ENCODE measurements at regions not wholly inside any gene's neighbourhood (a gene's known extent, or its start where the extent isn't known, plus 50 kb on each side); places are given as distances from the start of the nearest gene placed in this dataset.

- intact Hi-C loops (cut with micrococcal nuclease), result no loop called here
- no peaks in the 10 kb centered on the region for H3K36me3 ChIP-seq (ENCODE audit: insufficient read depth, low read length)
- Mint-ChIP-seq H3K27ac (no peak overlapping the region), H3K9me3 (peaks cover 0 to 6% (median 0%) of the 10 kb centered on the region in 8 donors), H3K36me3 (no peaks in the 10 kb centered on the region), H3K27me3 (peaks cover 2 to 7% of the 10 kb centered on the region in 2 donors), H3K4me1 (no peaks in the 10 kb centered on the region), H3K4me3 (no peak overlapping the region)
- POLR2A ChIA-PET (ENCODE audit: partially characterized antibody), result no interaction called here
- CTCF ChIA-PET (ENCODE audit: partially characterized antibody), result no interaction called here
- H3K27me3 ChIP-seq (ENCODE audit: insufficient read depth, low read length), result no peaks in the 10 kb centered on the region
- DNase-seq, result no peak
- no peak overlapping the region for H3K4me3 ChIP-seq (ENCODE audit: low read length in 2 of 2)
- no peak overlapping the region for H3K27ac ChIP-seq (ENCODE audit: low read depth, low read length)
- H3K9me3 ChIP-seq (ENCODE audit: control insufficient read depth in 1 of 2, low read length in 2 of 2), result no peaks in the 10 kb centered on the region
- H3K4me1 ChIP-seq (ENCODE audit: insufficient read depth, low read length), result no peaks in the 10 kb centered on the region
These were observed 388.8 kb downstream of the CDK5RAP2 start for GRCh38 chr9:120191141-120191540.

- ChIA-PET CTCF (ENCODE audit: partially characterized antibody) (no interaction called here), POLR2A (ENCODE audit: partially characterized antibody) (no interaction called here)
- intact Hi-C loops (cut with micrococcal nuclease), result no loop called here
- Mint-ChIP-seq H3K4me1 (no peaks in the 10 kb centered on the region), H3K9me3 (peaks cover 0 to 9% (median 0%) of the 10 kb centered on the region in 8 donors), H3K27me3 (peaks cover 2 to 7% of the 10 kb centered on the region in 2 donors), H3K4me3 (no peak overlapping the region), H3K36me3 (no peaks in the 10 kb centered on the region), H3K27ac (no peak overlapping the region)
- Histone ChIP-seq H3K4me3 (ENCODE audit: low read length in 2 of 2) (no peak overlapping the region), H3K4me1 (ENCODE audit: insufficient read depth, low read length) (no peaks in the 10 kb centered on the region), H3K36me3 (ENCODE audit: insufficient read depth, low read length) (no peaks in the 10 kb centered on the region), H3K9me3 (ENCODE audit: control insufficient read depth in 1 of 2, low read length in 2 of 2) (no peaks in the 10 kb centered on the region), H3K27ac (ENCODE audit: low read depth, low read length) (no peak overlapping the region), H3K27me3 (ENCODE audit: insufficient read depth, low read length) (no peaks in the 10 kb centered on the region)
- no peak for DNase-seq
These were observed 392.2 kb downstream of the CDK5RAP2 start for GRCh38 chr9:120187758-120188157.

GRCh38 chr9:120186276-120186675 is 393.7 kb downstream of the CDK5RAP2 start:
- intact Hi-C loops (cut with micrococcal nuclease), result no loop called here
- no peaks in the 10 kb centered on the region for H3K4me1 Mint-ChIP-seq
- H3K4me1 ChIP-seq (ENCODE audit: insufficient read depth, low read length), result no peaks in the 10 kb centered on the region
- ChIA-PET POLR2A (ENCODE audit: partially characterized antibody) (no interaction called here), CTCF (ENCODE audit: partially characterized antibody) (no interaction called here)
- H3K4me3 Mint-ChIP-seq, result no peak overlapping the region
- H3K9me3 ChIP-seq (ENCODE audit: control insufficient read depth in 1 of 2, low read length in 2 of 2), result no peaks in the 10 kb centered on the region
- H3K36me3 ChIP-seq (ENCODE audit: insufficient read depth, low read length), result no peaks in the 10 kb centered on the region
- H3K27ac ChIP-seq (ENCODE audit: low read depth, low read length), result no peak overlapping the region
- H3K36me3 Mint-ChIP-seq, result no peaks in the 10 kb centered on the region
- no peak overlapping the region for H3K27ac Mint-ChIP-seq
- DNase-seq, result no peak
- H3K27me3 Mint-ChIP-seq, result peaks cover 2 to 7% of the 10 kb centered on the region in 2 donors
- no peaks in the 10 kb centered on the region for H3K27me3 ChIP-seq (ENCODE audit: insufficient read depth, low read length)
- H3K9me3 Mint-ChIP-seq, result peaks cover 0 to 7% (median 0%) of the 10 kb centered on the region in 8 donors
- no peak overlapping the region for H3K4me3 ChIP-seq (ENCODE audit: low read length in 2 of 2)

DNA sequence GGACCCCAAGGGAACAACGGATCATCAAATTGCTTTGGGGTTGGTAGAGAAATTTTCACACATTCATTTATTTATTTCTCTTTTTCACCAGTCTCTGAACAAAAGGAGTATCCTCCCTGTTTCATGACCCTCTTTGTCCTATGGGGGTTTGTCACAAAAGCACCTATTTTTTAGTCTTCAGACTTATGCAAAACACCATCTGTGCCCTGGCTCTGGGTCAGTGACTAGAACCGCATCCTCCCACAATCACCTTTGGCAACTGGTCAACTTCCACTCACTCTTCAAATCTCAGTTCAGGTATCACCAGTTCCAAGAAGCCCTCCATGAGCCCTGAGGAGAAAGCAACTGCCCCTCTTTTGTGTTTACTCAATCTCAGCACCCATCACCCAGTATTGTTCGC is 395.7 kb downstream of the CDK5RAP2 start:
- H3K27ac Mint-ChIP-seq, result no peak overlapping the region
- Histone ChIP-seq H3K9me3 (ENCODE audit: control insufficient read depth in 1 of 2, low read length in 2 of 2) (no peaks in the 10 kb centered on the region), H3K4me1 (ENCODE audit: insufficient read depth, low read length) (no peaks in the 10 kb centered on the region), H3K27ac (ENCODE audit: low read depth, low read length) (no peak overlapping the region), H3K4me3 (ENCODE audit: low read length in 2 of 2) (no peak overlapping the region), H3K27me3 (ENCODE audit: insufficient read depth, low read length) (no peaks in the 10 kb centered on the region), H3K36me3 (ENCODE audit: insufficient read depth, low read length) (no peaks in the 10 kb centered on the region)
- H3K4me3 Mint-ChIP-seq, result no peak overlapping the region
- peaks cover 0 to 7% (median 0%) of the 10 kb centered on the region in 8 donors for H3K9me3 Mint-ChIP-seq
- ChIA-PET CTCF (ENCODE audit: partially characterized antibody) (no interaction called here), POLR2A (ENCODE audit: partially characterized antibody) (no interaction called here)
- intact Hi-C loops (cut with micrococcal nuclease), result no loop called here
- peaks cover 2% of the 10 kb centered on the region in 2 donors for H3K27me3 Mint-ChIP-seq
- H3K36me3 Mint-ChIP-seq, result no peaks in the 10 kb centered on the region
- no peaks in the 10 kb centered on the region for H3K4me1 Mint-ChIP-seq
- no peak for DNase-seq

- ChIA-PET CTCF (ENCODE audit: partially characterized antibody) (no interaction called here), POLR2A (ENCODE audit: partially characterized antibody) (no interaction called here)
- Mint-ChIP-seq H3K4me1 (no peaks in the 10 kb centered on the region), H3K9me3 (peaks cover 0 to 7% (median 0%) of the 10 kb centered on the region in 8 donors), H3K27ac (no peak overlapping the region), H3K4me3 (no peak overlapping the region), H3K36me3 (no peaks in the 10 kb centered on the region), H3K27me3 (peaks cover 2% of the 10 kb centered on the region in 2 donors)
- H3K27ac ChIP-seq (ENCODE audit: low read depth, low read length), result no peak overlapping the region
- H3K4me1 ChIP-seq (ENCODE audit: insufficient read depth, low read length), result no peaks in the 10 kb centered on the region
- no peaks in the 10 kb centered on the region for H3K9me3 ChIP-seq (ENCODE audit: control insufficient read depth in 1 of 2, low read length in 2 of 2)
- intact Hi-C loops (cut with micrococcal nuclease), result no loop called here
- H3K4me3 ChIP-seq (ENCODE audit: low read length in 2 of 2), result no peak overlapping the region
- H3K36me3 ChIP-seq (ENCODE audit: insufficient read depth, low read length), result no peaks in the 10 kb centered on the region
- H3K27me3 ChIP-seq (ENCODE audit: insufficient read depth, low read length), result no peaks in the 10 kb centered on the region
- no peak for DNase-seq
These were observed 396.4 kb downstream of the CDK5RAP2 start for GRCh38 chr9:120183615-120184014.

DNA sequence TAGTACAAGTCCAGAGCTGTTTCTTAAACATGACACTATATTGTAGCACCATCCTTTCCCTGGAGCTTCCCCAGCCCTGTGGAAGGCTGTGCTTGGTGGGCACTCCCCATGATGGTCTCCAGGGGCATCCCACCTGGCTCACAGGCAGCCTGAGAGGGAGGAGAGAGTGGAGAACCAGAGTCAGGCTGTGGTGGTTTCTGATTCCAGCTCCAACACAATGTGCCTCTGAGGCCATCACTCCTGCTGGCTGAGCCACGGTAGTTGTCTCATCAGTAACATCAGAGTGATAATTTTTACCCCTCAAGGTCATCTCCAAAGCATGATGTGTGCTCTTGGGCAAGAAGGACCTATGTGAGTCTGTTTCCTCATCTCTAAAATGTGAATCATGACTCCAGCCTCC is 398.0 kb downstream of the CDK5RAP2 start:
- no peaks in the 10 kb centered on the region for H3K9me3 ChIP-seq (ENCODE audit: control insufficient read depth in 1 of 2, low read length in 2 of 2)
- no peaks in the 10 kb centered on the region for H3K4me1 ChIP-seq (ENCODE audit: insufficient read depth, low read length)
- H3K4me1 Mint-ChIP-seq, result no peaks in the 10 kb centered on the region
- no peaks in the 10 kb centered on the region for H3K27me3 Mint-ChIP-seq
- H3K27ac Mint-ChIP-seq, result no peak overlapping the region
- no peak overlapping the region for H3K4me3 ChIP-seq (ENCODE audit: low read length in 2 of 2)
- H3K27ac ChIP-seq (ENCODE audit: low read depth, low read length), result no peak overlapping the region
- H3K36me3 ChIP-seq (ENCODE audit: insufficient read depth, low read length), result no peaks in the 10 kb centered on the region
- no peaks in the 10 kb centered on the region for H3K36me3 Mint-ChIP-seq
- ChIA-PET POLR2A (ENCODE audit: partially characterized antibody) (no interaction called here), CTCF (ENCODE audit: partially characterized antibody) (no interaction called here)
- peaks cover 0 to 9% (median under 1%) of the 10 kb centered on the region in 8 donors for H3K9me3 Mint-ChIP-seq
- intact Hi-C loops (cut with micrococcal nuclease), result no loop called here
- H3K27me3 ChIP-seq (ENCODE audit: insufficient read depth, low read length), result no peaks in the 10 kb centered on the region
- no peak overlapping the region for H3K4me3 Mint-ChIP-seq
- no peak for DNase-seq

- Histone ChIP-seq H3K4me3 (ENCODE audit: low read length in 2 of 2) (no peak overlapping the region), H3K27me3 (ENCODE audit: insufficient read depth, low read length) (no peaks in the 10 kb centered on the region), H3K27ac (ENCODE audit: low read depth, low read length) (no peak overlapping the region), H3K4me1 (ENCODE audit: insufficient read depth, low read length) (no peaks in the 10 kb centered on the region), H3K9me3 (ENCODE audit: control insufficient read depth in 1 of 2, low read length in 2 of 2) (no peaks in the 10 kb centered on the region), H3K36me3 (ENCODE audit: insufficient read depth, low read length) (no peaks in the 10 kb centered on the region)
- Mint-ChIP-seq H3K4me1 (no peaks in the 10 kb centered on the region), H3K4me3 (no peak overlapping the region), H3K36me3 (no peaks in the 10 kb centered on the region), H3K9me3 (peaks cover 0 to 12% (median 5%) of the 10 kb centered on the region in 8 donors), H3K27me3 (no peaks in the 10 kb centered on the region), H3K27ac (no peak overlapping the region)
- POLR2A ChIA-PET (ENCODE audit: partially characterized antibody), result no interaction called here
- intact Hi-C loops (cut with micrococcal nuclease), result no loop called here
- DNase-seq, result no peak
- CTCF ChIA-PET (ENCODE audit: partially characterized antibody), result no interaction called here
These were observed 402.8 kb downstream of the CDK5RAP2 start for GRCh38 chr9:120177121-120177520.

- Histone ChIP-seq H3K9me3 (ENCODE audit: control insufficient read depth in 1 of 2, low read length in 2 of 2) (no peaks in the 10 kb centered on the region), H3K36me3 (ENCODE audit: insufficient read depth, low read length) (no peaks in the 10 kb centered on the region), H3K27me3 (ENCODE audit: insufficient read depth, low read length) (no peaks in the 10 kb centered on the region), H3K4me1 (ENCODE audit: insufficient read depth, low read length) (no peaks in the 10 kb centered on the region), H3K27ac (ENCODE audit: low read depth, low read length) (no peak overlapping the region), H3K4me3 (ENCODE audit: low read length in 2 of 2) (no peak overlapping the region)
- Mint-ChIP-seq H3K9me3 (peaks cover 0 to 26% (median 5%) of the 10 kb centered on the region in 8 donors), H3K36me3 (no peaks in the 10 kb centered on the region), H3K27ac (no peak overlapping the region), H3K27me3 (no peaks in the 10 kb centered on the region), H3K4me3 (no peak overlapping the region), H3K4me1 (no peaks in the 10 kb centered on the region)
- ChIA-PET POLR2A (ENCODE audit: partially characterized antibody) (no interaction called here), CTCF (ENCODE audit: partially characterized antibody) (no interaction called here)
- intact Hi-C loops (cut with micrococcal nuclease), result no loop called here
- no peak for DNase-seq
These were observed 404.9 kb downstream of the CDK5RAP2 start for GRCh38 chr9:120175031-120175430.
